Lung microvascular endothelial cell (primary cell): ENCODE measurements at regions not wholly inside any gene's neighbourhood (a gene's known extent, or its start where the extent isn't known, plus 50 kb on each side); places are given as distances from the start of the nearest gene placed in this dataset.

ENCODE experiments used
- DNase-seq, 2 donors: peaks; one replicate each; pipeline versions ENCODE4 v3.0.0 to v3.0.0-alpha.2; 2010; ENCODE audit warnings: low read depth in 2 of 2

DNA sequence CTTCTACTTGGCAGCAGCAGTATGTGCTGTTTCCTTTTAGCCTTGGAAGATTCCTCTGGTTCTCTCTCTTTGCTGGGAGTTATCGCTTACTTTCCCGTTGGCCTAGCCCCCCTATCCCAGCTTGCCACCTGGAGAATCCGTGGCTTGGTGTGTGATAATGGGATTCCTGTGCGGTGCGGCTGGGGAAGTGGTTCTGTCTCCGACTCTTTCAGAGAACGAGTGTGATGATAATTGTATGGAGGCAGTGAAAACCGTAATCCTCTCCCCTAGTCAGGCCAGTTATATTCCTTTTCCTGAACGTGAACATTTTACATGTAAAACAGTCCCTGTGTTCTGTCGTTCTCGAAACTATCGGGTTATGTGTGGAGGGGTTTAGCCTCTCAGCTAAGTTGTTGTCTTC, 300.1 kb upstream of the C2CD4B start:
- no peak for DNase-seq

- no peak for DNase-seq
These were observed 304.4 kb upstream of the C2CD4B start for GRCh38 chr15:62469478-62469873.

- DNase-seq, result peak; percentile 13 to 84
These were observed 305.0 kb upstream of the C2CD4B start for GRCh38 chr15:62469874-62470688.

DNA sequence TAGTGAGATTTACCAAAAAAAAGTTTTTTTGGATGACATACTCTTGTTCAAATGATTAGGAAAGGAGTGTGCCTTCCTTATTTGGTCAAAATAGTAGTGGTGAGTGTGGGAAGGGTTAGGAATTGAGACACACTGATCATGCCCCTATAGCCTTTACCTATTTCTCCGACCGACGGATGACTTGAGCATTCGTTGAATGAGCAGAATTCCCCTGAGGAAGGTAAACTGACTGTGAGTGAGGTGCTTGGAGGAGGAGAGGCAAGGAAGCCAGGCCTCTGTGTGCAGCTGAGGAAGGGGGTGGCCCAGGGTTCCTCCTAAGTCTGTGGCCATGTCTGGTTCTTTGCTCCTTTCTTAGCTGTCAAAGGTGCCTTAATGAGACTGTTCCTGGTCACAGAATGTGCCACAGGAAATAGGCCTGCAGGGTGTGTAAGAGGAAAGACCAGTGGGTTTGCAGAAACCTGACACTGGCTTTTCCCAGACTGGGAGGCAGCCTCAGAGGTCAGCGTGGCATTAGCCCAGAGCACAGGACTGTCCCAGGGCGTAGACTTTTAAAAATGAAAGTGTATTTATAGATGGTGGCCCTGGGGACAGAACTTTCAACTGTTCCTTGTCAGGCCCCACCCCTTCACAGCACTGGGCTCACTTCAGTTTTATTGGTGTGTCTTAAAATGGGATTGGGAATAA, 307.7 kb upstream of the C2CD4B start:
- DNase-seq, result no peak

DNA sequence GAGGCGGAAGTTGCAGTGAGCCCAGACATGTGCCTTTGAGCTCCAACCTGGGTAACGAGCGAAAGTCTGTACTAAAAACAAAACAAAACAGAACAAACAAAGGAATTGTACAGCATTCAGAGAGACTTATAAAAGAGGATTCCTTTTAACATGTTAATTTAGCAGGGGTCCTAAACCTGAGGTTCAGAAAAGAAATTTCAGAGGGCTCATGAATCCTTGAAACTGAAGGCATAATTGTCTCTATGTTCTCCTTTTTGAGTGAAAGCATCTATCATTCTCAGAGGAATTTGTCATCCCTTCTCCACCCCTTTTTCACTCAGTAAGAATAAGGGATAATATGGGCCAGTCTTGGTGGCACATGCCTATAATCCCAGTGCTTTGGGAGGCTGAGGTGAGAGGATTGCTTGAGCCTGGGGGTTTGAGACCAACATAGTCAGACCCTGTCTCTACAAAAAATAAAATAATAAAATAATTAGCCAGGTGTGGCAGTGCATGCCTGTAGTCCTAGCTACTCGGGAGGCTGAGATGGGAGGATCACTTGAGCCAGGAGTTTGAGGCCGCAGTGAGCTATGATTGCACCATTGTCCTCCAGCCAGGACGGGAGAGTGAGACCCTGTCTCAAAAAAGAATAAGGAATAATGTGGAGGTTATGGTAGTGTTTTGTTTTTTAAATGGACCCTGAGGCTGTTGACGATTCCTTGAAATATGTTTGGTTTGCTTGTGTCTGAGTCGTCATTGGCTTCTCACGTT, 309.1 kb upstream of the C2CD4B start:
- no peak for DNase-seq

GRCh38 chr15:62474771-62475124, 309.7 kb upstream of the C2CD4B start:
- DNase-seq, result no peak

GRCh38 chr15:62475591-62475990, 310.5 kb upstream of the C2CD4B start:
- DNase-seq, result no peak

GRCh38 chr15:62476163-62476562, 311.1 kb upstream of the C2CD4B start:
- DNase-seq, result no peak

- DNase-seq, result no peak
These were observed 312.8 kb upstream of the C2CD4B start for GRCh38 chr15:62477929-62478328.

DNA sequence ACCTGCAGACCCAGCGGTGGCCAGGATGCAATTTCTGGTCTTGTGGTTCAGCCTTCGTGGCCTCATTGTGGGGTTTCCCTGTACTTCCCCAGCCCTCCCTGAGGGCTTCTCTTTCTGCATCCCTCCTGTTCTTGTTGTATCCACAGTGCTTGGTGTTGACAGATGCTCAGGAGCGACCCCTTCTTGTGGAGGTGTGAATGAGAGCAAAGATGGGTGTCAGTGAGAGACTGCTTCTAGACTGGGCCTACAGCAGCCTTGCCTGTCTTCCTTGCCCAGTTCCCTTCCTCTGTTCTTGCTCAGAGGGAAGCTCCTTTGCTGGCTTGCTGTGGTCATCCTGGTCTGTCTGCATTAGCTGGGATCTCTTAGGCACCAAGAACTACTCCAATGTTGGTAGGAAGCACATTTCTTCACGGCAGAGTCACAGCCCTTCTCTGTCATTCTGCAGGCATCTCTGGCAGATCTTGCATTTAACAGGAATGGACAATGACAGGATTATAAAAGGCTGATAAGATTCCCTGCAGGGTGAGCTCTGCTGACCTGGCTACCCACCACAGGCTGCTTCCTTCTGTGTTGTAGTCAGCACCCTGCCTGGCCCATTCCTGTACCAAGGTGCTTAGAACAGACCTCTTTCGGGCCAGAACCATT, 317.8 kb upstream of the C2CD4B start:
- peak in 1 of 2 donors; percentile 27 for DNase-seq

DNA sequence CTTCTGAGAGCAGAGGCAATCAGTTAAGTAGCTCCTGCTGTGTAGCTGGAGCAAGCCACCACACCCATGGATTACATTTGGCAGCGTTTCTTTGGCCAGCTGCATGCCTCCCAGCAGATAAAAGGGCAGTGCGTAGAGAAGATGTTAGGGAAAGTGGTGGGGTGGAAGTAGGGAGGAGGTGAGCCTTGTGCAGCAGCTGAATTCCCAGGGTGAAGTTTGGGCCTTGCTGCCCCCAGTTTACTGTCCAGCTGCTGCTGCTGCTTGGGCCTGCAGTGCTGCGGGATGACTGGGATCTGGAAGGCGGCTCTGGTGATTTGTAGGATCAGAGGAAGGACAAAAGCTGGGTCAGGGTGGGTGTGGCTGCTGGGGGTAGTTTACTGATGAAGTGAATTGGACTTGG, 318.7 kb upstream of the C2CD4B start:
- DNase-seq, result no peak

GRCh38 chr15:62485170-62485720, 320.2 kb upstream of the C2CD4B start:
- no peak for DNase-seq

- no peak for DNase-seq
These were observed 321.0 kb upstream of the C2CD4B start for GRCh38 chr15:62486041-62486440.

DNA sequence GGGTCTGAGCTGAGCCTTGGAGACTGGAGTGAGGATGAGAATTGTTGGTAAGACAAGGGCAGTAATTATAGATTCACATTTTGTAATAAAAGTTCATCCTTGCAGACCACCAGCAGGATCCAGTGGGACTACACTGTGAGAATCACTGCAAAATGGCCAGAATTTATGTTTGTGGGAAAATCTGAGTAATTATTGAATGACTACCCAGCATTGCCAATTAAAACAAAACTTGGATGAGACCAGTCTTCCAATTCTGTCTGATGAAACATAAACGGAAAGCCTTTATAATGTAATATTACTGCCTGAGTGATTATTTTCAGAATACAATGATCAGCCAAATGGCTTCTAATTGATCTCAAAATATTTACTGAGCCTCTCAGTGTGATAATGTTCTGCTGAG, 323.3 kb upstream of the C2CD4B start:
- DNase-seq, result no peak

- no peak for DNase-seq
These were observed 326.6 kb upstream of the C2CD4B start for GRCh38 chr15:62491642-62492041.

DNA sequence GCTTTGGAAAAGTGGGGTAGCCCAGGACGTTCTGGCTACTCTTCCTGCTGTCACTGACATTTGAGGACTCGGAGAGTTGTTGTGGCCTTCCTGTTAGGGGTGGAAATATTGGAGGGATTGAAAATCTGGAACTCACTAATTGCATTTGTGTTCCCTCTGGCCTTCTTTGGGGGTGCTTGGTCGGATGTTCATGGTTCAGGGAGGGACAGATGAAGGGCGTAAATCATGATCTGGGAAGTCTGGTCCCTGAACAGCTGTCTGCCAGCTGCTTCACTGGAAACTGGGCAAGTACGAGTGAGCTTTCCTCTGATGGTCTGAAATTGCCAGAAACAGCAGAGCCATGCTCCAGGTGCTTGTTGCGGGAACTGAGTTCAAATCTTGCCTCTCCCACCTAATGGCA, 327.8 kb upstream of the C2CD4B start:
- no peak for DNase-seq

- no peak for DNase-seq
These were observed 329.1 kb upstream of the C2CD4B start for GRCh38 chr15:62494197-62494596.

- DNase-seq, result peak in 1 of 2 donors; percentile 68
These were observed 330.9 kb upstream of the C2CD4B start for GRCh38 chr15:62495670-62496614.

DNA sequence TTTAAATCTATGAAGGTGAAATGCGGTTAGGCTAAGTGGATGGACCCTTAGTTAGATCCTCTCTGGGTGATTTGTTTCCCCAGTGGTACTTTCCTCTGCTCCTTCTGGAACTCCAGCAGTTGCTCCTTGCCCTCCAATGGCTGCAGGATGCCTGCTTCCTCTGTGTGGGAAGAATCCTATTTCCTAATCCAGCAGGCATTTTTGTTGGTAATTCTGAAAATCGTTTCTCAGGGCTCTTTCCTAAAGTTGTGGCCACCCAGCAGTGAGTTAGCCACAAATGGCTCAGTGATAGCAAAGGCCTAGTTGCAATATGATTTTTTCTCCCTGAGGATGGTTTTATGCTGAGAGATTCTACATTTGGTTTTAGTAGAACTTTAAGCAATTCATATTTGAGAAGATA, 332.3 kb upstream of the C2CD4B start:
- no peak for DNase-seq

DNA sequence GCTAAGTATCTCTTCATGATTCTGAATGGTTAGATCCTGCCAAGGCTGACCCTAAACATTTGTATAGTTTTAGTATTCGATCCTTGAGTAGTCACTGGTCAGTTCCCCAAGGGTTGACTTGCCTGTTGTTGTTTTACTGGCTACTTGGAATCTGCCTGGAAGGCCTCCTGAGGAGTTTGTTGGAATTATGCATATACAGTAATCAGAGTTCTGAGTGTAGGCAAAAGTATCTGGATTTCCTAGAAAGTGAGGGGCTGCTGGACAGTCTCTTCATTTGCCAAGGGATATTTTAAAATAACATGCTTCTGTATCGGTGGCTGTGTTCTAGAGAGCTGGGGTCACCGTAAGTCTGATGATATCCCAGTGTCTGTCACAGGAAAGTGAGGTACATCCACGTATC, 333.2 kb upstream of the C2CD4B start:
- no peak for DNase-seq

- no peak for DNase-seq
These were observed 333.6 kb upstream of the C2CD4B start for GRCh38 chr15:62498712-62499111.
